ENCODE measurements at regions not wholly inside any gene's neighbourhood (a gene's known extent, or its start where the extent isn't known, plus 50 kb on each side); places are given as distances from the start of the nearest gene placed in this dataset.

GRCh38 chr5:168047669-168048111 is 243.8 kb upstream of the WWC1 start:
- no peak overlapping the region for H3K27ac ChIP-seq
- H3K4me3 ChIP-seq: no peak overlapping the region

- no peak overlapping the region for H3K27ac ChIP-seq
- H3K4me3 ChIP-seq: no peak overlapping the region
Observed at GRCh38 chr5:168048486-168048885, 243.0 kb upstream of the WWC1 start.

GRCh38 chr5:168052686-168053085 is 238.8 kb upstream of the WWC1 start:
- H3K27ac ChIP-seq: no peak overlapping the region
- no peak overlapping the region for H3K4me3 ChIP-seq

- Histone ChIP-seq H3K4me3 (no peak overlapping the region), H3K27ac (no peak overlapping the region)
Observed at GRCh38 chr5:168054091-168054490, 237.4 kb upstream of the WWC1 start.

GRCh38 chr5:168055141-168055683 is 236.2 kb upstream of the WWC1 start:
- no peak overlapping the region for H3K4me3 ChIP-seq

GRCh38 chr5:168055961-168056360 is 235.5 kb upstream of the WWC1 start:
- H3K4me3 ChIP-seq: no peak overlapping the region
- H3K27ac ChIP-seq: no peak overlapping the region

More at GRCh38 chr5:168055141-168055683, 236.2 kb upstream of the WWC1 start:
- H3K27ac ChIP-seq: no peak overlapping the region

GRCh38 chr5:168056499-168057182 is 234.8 kb upstream of the WWC1 start:
- Histone ChIP-seq H3K4me3 (no peak overlapping the region), H3K27ac (no peak overlapping the region)

- Histone ChIP-seq H3K4me3 (no peak overlapping the region), H3K27ac (no peak overlapping the region)
Observed at GRCh38 chr5:168057905-168058304, 233.5 kb upstream of the WWC1 start.

GRCh38 chr5:168059131-168059530 is 232.3 kb upstream of the WWC1 start:
- Histone ChIP-seq H3K27ac (no peak overlapping the region), H3K4me3 (no peak overlapping the region)

DNA sequence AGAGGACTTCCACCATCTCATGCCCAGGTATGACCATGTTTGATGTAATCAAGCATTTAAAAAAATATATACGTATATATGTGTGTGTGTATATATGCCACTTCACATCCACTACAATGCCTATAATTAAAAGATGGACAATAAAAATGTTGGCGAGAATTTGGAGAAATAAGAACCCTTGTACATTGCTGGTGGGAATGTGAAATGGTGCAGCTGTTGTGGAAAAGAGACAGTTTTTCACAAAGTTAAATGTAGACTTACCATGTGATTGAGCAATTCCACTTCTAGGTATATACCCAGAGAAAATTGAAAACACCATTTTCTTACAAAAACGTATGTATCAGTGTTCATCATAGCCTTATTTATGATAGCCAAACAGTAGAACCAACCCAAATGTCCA is 229.2 kb upstream of the WWC1 start:
- Histone ChIP-seq H3K27ac (no peak overlapping the region), H3K4me3 (no peak overlapping the region)

DNA sequence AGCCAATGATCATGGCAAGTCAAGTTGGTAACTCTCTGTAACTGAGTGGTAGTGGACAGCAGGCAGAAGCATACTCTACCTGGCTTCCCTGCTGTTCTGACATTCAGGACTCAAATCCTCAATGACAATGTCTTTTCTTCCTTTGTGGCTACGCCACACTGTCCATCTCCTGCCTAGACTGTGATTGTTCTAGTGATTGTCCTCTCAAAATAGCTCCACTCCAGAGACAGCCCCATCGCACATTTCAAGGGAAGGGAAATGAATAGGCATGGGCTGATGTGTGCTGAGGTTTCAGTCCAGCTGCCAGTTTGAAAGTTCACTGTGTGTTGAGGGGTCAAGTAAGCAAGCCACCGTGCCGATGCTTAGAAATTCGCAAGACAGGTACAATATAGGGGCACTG is 227.0 kb upstream of the WWC1 start:
- H3K27ac ChIP-seq: no peak overlapping the region
- H3K4me3 ChIP-seq: no peak overlapping the region

- no peak overlapping the region for H3K27ac ChIP-seq
- H3K4me3 ChIP-seq: no peak overlapping the region
Observed at GRCh38 chr5:168064933-168065622, 226.4 kb upstream of the WWC1 start.

DNA sequence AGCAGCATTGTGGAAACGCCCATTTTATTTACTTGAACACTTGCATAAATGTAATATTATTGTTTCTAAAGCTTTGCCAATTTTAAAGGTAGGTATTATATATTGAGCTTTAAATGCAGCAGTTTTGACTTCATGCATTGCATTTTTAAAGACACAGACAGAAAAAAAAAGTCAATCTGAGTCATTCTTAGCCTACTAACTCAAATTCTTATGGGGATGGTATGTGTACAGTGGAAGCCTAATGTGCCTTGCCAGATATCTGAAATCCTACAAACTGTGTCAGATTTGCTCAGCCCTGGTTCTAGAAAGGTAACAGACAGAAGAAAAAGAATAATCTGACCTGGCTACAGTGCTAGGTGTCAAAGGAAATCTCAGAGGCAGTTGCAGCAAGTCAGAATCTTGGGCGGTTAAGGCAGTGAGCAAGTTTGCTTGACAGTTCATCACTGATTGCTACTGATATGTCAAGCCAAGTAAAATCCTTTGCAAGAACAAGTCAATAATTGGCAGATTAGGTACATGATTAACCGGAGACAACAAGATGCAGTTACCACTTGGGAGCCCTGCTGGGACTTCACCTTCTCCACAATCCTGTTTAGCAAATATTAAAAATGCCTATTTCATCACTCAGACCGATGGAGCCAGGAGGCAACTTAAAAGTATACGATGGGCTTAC is 224.8 kb upstream of the WWC1 start:
- no peak overlapping the region for H3K4me3 ChIP-seq
- no peak overlapping the region for H3K27ac ChIP-seq

DNA sequence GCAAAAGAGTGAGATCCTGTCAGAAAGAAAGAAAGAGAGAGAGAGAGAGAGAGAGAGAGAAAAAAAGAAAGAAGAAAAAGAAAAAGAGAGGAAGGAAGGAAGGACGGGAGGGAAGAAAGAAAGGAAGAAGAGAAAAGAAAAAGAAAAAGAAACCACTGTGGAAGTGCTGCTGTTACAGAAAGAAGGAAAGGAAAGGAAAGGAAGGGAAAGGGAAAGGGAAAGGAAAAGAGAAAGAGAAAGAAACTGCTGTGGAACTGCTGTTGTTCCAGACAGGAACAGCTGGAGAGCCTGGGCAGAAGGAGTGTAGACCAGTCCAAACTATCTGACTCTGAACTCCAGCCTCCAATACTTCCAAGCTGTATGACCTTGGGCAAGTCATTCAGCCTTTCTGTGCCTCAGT is 220.7 kb upstream of the WWC1 start:
- H3K4me3 ChIP-seq: no peak overlapping the region
- H3K27ac ChIP-seq: no peak overlapping the region

- H3K4me3 ChIP-seq: no peak overlapping the region
Observed at GRCh38 chr5:168072665-168073064, 218.8 kb upstream of the WWC1 start.

DNA sequence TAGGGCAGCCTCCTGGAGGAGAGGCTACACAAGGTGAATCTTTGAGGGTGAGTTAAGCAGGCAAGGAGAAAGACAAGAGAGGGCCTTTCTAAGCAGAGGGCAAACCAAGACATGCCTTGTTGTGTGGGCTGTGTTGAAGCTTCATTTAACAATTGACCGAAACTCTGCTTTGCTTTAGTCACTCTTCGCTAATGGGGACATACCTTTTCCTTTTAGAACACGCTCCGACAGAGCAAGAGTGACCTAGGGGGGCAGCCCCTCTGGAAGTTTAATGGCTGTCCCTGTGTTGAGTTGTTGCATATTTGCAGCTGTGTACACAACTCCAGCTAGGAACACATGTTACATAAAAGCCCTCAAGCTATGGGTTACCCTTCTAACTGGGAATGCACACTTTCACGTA is 218.1 kb upstream of the WWC1 start:
- H3K27ac ChIP-seq: no peak overlapping the region
- H3K4me3 ChIP-seq: no peak overlapping the region

More at GRCh38 chr5:168072665-168073064, 218.8 kb upstream of the WWC1 start:
- no peak overlapping the region for H3K27ac ChIP-seq

DNA sequence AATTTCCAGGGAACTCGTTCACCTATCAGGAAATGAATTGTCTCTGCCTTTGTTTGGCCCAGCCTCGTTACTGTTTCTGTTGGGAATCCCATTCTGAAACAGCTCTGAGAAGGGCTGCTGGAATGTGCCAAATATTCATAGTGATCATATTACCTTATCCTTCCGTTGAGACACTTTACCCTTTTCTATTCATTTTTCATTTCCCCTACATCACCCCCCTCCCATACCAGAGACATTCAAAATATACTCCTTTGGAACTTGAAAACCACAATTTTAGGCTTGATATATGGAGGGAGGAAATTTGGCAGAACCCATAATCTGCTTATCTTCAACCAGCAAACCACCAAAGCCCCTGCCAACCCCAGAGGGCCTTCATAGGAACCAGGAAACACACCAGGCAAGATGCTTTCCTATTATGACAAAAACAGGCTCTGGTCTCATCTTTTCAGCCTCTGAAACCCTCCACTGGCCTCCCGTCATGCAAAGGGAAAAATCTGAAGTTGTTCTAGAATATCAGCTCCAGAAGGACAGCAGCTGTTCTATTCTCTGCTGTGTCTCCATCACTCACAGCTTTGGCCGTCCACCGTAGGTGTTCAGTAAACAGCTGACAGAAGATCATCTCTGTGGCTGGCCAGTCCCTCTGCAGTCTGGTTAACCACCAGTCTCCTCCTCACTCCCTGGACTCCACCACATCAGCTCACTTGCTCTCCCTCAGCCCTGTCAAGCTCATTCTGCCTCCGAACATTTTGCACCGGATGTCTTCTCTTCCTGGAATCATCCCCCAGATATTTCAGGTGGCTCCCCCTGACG is 217.2 kb upstream of the WWC1 start:
- Histone ChIP-seq H3K4me3 (no peak overlapping the region), H3K27ac (no peak overlapping the region)

- Histone ChIP-seq H3K27ac (no peak overlapping the region), H3K4me3 (no peak overlapping the region)
Observed at GRCh38 chr5:168075387-168075786, 216.1 kb upstream of the WWC1 start.

- Histone ChIP-seq H3K4me3 (no peak overlapping the region), H3K27ac (no peak overlapping the region)
Observed at GRCh38 chr5:168076561-168076991, 214.9 kb upstream of the WWC1 start.
